Upper lobe of left lung (tissue), 4 donors: ENCODE measurements at regions not wholly inside any gene's neighbourhood (a gene's known extent, or its start where the extent isn't known, plus 50 kb on each side); places are given as distances from the start of the nearest gene placed in this dataset.

ENCODE experiments used
- POLR2A ChIP-seq, 4 donors: fragments of 450-650 bp; IDR thresholded peaks; one replicate each; pipeline ENCODE4 v1.5.1; 2016 to 2017; ENCODE audit warnings: antibody characterized with exemption in 4 of 4, mild to moderate bottlenecking in 2 of 4
- TF ChIP-seq, protein P1 (sequence below), 6 experiments: fragments of 450-650 bp in 4 of 6; fragments of 200-600 bp in 2 of 6; sonication (generic) in 2 of 6; IDR thresholded peaks; one replicate each; pipeline ENCODE4 v1.5.1; 2016 to 2019; ENCODE audit warnings: antibody characterized with exemption in 6 of 6

GRCh38 chr1:188877668-188878067 is 1600.0 kb downstream of the BRINP3 start:
- TF ChIP-seq, protein P1, sequence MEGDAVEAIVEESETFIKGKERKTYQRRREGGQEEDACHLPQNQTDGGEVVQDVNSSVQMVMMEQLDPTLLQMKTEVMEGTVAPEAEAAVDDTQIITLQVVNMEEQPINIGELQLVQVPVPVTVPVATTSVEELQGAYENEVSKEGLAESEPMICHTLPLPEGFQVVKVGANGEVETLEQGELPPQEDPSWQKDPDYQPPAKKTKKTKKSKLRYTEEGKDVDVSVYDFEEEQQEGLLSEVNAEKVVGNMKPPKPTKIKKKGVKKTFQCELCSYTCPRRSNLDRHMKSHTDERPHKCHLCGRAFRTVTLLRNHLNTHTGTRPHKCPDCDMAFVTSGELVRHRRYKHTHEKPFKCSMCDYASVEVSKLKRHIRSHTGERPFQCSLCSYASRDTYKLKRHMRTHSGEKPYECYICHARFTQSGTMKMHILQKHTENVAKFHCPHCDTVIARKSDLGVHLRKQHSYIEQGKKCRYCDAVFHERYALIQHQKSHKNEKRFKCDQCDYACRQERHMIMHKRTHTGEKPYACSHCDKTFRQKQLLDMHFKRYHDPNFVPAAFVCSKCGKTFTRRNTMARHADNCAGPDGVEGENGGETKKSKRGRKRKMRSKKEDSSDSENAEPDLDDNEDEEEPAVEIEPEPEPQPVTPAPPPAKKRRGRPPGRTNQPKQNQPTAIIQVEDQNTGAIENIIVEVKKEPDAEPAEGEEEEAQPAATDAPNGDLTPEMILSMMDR (IDR thresholded peaks at IDR 0.05) = no peak
- no peak for TF ChIP-seq POLR2A (IDR thresholded peaks at IDR 0.05)
